OCI-LY1 (cell line): ENCODE measurements at regions not wholly inside any gene's neighbourhood (a gene's known extent, or its start where the extent isn't known, plus 50 kb on each side); places are given as distances from the start of the nearest gene placed in this dataset.
"Not testable (repeated sequence)": the region's sequence is repeated elsewhere in the genome, so short reads cannot be mapped to it uniquely, and the experiment has no call there.

Source experiments
- H2AFZ ChIP-seq: fragments of 200-600 bp; sonication (generic), shearing (Covaris generic); 2 replicates; pipeline ENCODE4 v1.6.0; 2014; ENCODE audit warnings: antibody characterized with exemption, mild to moderate bottlenecking, low read length
- H3F3A ChIP-seq: fragments of 200-600 bp; sonication (generic), shearing (Covaris generic); 2 replicates; pipeline ENCODE4 v1.6.0; 2014; ENCODE audit warnings: mild to moderate bottlenecking, antibody characterized with exemption, low read length, moderate library complexity; ENCODE audit not compliant: insufficient read depth
- H3K27ac ChIP-seq: fragments of 200-600 bp; sonication (generic); 2 replicates; pipeline ENCODE4 v1.5.1; 2014; ENCODE audit warnings: low read length, mixed run types, mild to moderate bottlenecking, low read depth; ENCODE audit not compliant: poor library complexity, severe bottlenecking
- H3K27me3 ChIP-seq: fragments of 200-600 bp; sonication (generic); 2 replicates; pipeline ENCODE4 v1.6.0; 2014; ENCODE audit warnings: antibody characterized with exemption, mild to moderate bottlenecking, low read length, moderate library complexity; ENCODE audit not compliant: insufficient read depth
- H3K36me3 ChIP-seq: fragments of 200-600 bp; sonication (generic); 2 replicates; pipeline ENCODE4 v1.6.1; 2014; ENCODE audit warnings: mild to moderate bottlenecking, antibody characterized with exemption, low read length, moderate library complexity, mixed read lengths; ENCODE audit not compliant: insufficient read depth
- H3K4me1 ChIP-seq: fragments of 200-600 bp; sonication (generic); 2 replicates; pipeline ENCODE4 v1.5.1; 2014; ENCODE audit warnings: mild to moderate bottlenecking, low read length, moderate library complexity; ENCODE audit not compliant: insufficient read depth, severe bottlenecking
- H3K4me2 ChIP-seq: fragments of 200-600 bp; sonication (generic), shearing (Covaris generic); 2 replicates; pipeline ENCODE4 v1.6.1; 2014; ENCODE audit warnings: low read length
- H3K4me3 ChIP-seq: fragments of 200-600 bp; sonication (generic); 2 replicates; pipeline ENCODE4 v1.5.1; 2014; ENCODE audit warnings: low read length, low read depth, mild to moderate bottlenecking, mixed read lengths; ENCODE audit not compliant: poor library complexity, severe bottlenecking
- H3K79me2 ChIP-seq: fragments of 200-600 bp; shearing (Covaris generic); 2 replicates; pipeline ENCODE4 v1.6.1; 2016; ENCODE audit warnings: mixed run types, low read length, mixed read lengths; ENCODE audit not compliant: insufficient read depth
- H3K9ac ChIP-seq: fragments of 200-600 bp; sonication (generic), shearing (Covaris generic); 2 replicates; pipeline ENCODE4 v1.6.1; 2014; ENCODE audit warnings: mild to moderate bottlenecking, low read length, mixed read lengths
- H3K9me2 ChIP-seq: fragments of 200-600 bp; sonication (generic), shearing (Covaris generic); 2 replicates; pipeline ENCODE4 v1.6.1; 2014; ENCODE audit warnings: low read depth, mild to moderate bottlenecking, low read length, mixed read lengths
- H3K9me3 ChIP-seq: fragments of 200-600 bp; shearing (Covaris generic); 2 replicates; pipeline ENCODE4 v1.6.1; 2014; ENCODE audit warnings: low read length, mixed read lengths
- H4K20me1 ChIP-seq: fragments of 200-600 bp; sonication (generic), shearing (Covaris generic); 2 replicates; pipeline ENCODE4 v1.6.0; 2016; ENCODE audit warnings: mild to moderate bottlenecking, low read length; ENCODE audit not compliant: insufficient read depth

- H3K36me3 ChIP-seq, H3K9me2 ChIP-seq, H3K4me3 ChIP-seq, H3K4me2 ChIP-seq, H3K27me3 ChIP-seq, H3K9ac ChIP-seq, H4K20me1 ChIP-seq, H2AFZ ChIP-seq, H3K27ac ChIP-seq, H3K79me2 ChIP-seq, H3K9me3 ChIP-seq, H3K4me1 ChIP-seq, H3F3A ChIP-seq: not testable (repeated sequence)
Measured at GRCh38 chr7:35921338-35921737, 120.5 kb downstream of the SEPTIN7 start.

- H3K9ac ChIP-seq, H3F3A ChIP-seq, H3K9me3 ChIP-seq, H3K4me2 ChIP-seq, H4K20me1 ChIP-seq, H3K36me3 ChIP-seq, H3K79me2 ChIP-seq, H3K4me3 ChIP-seq, H2AFZ ChIP-seq, H3K27me3 ChIP-seq, H3K4me1 ChIP-seq, H3K27ac ChIP-seq, H3K9me2 ChIP-seq: not testable (repeated sequence)
Measured at GRCh38 chr7:35924668-35925067, 123.8 kb downstream of the SEPTIN7 start.

- not testable (repeated sequence) for H3K79me2 ChIP-seq, H3K36me3 ChIP-seq, H3F3A ChIP-seq, H3K9me2 ChIP-seq, H4K20me1 ChIP-seq, H2AFZ ChIP-seq, H3K4me3 ChIP-seq, H3K4me1 ChIP-seq, H3K9ac ChIP-seq, H3K9me3 ChIP-seq, H3K27ac ChIP-seq, H3K4me2 ChIP-seq, H3K27me3 ChIP-seq
Measured at GRCh38 chr7:35926966-35927365, 126.1 kb downstream of the SEPTIN7 start.

- not testable (repeated sequence) for H3K9ac ChIP-seq, H3K27me3 ChIP-seq, H3K36me3 ChIP-seq, H3K27ac ChIP-seq, H3F3A ChIP-seq, H3K4me1 ChIP-seq, H3K9me3 ChIP-seq, H4K20me1 ChIP-seq, H2AFZ ChIP-seq, H3K79me2 ChIP-seq, H3K4me2 ChIP-seq, H3K9me2 ChIP-seq, H3K4me3 ChIP-seq
Measured at GRCh38 chr7:35931134-35931533, 130.3 kb downstream of the SEPTIN7 start.

GRCh38 chr7:35931551-35931950 is 130.7 kb downstream of the SEPTIN7 start:
- not testable (repeated sequence) for H3K27ac ChIP-seq, H3K9me2 ChIP-seq, H3K9me3 ChIP-seq, H3K9ac ChIP-seq, H3F3A ChIP-seq, H3K36me3 ChIP-seq, H4K20me1 ChIP-seq, H2AFZ ChIP-seq, H3K79me2 ChIP-seq, H3K27me3 ChIP-seq, H3K4me3 ChIP-seq, H3K4me1 ChIP-seq, H3K4me2 ChIP-seq

- H3K4me3 ChIP-seq, H3K36me3 ChIP-seq, H4K20me1 ChIP-seq, H3F3A ChIP-seq, H3K27ac ChIP-seq, H3K27me3 ChIP-seq, H2AFZ ChIP-seq, H3K4me1 ChIP-seq, H3K79me2 ChIP-seq, H3K9ac ChIP-seq, H3K9me2 ChIP-seq, H3K4me2 ChIP-seq, H3K9me3 ChIP-seq: not testable (repeated sequence)
Measured at GRCh38 chr7:35940695-35941094, 139.8 kb downstream of the SEPTIN7 start.

GRCh38 chr7:35945621-35946020 is 144.8 kb downstream of the SEPTIN7 start:
- not testable (repeated sequence) for H3K9me3 ChIP-seq

GRCh38 chr7:35955735-35956134 is 154.9 kb downstream of the SEPTIN7 start:
- not testable (repeated sequence) for H3K9me2 ChIP-seq, H3K36me3 ChIP-seq, H2AFZ ChIP-seq, H3K9ac ChIP-seq, H3K79me2 ChIP-seq, H3K27me3 ChIP-seq, H4K20me1 ChIP-seq, H3K4me1 ChIP-seq, H3K9me3 ChIP-seq, H3K4me2 ChIP-seq, H3K27ac ChIP-seq, H3K4me3 ChIP-seq, H3F3A ChIP-seq

More at GRCh38 chr7:35945621-35946020, 144.8 kb downstream of the SEPTIN7 start:
- not testable (repeated sequence) for H4K20me1 ChIP-seq, H3K27ac ChIP-seq, H2AFZ ChIP-seq, H3K4me3 ChIP-seq, H3K79me2 ChIP-seq, H3K27me3 ChIP-seq, H3K36me3 ChIP-seq, H3K9me2 ChIP-seq, H3F3A ChIP-seq, H3K9ac ChIP-seq, H3K4me1 ChIP-seq, H3K4me2 ChIP-seq
